ENCODE measurements at regions not wholly inside any gene's neighbourhood (a gene's known extent, or its start where the extent isn't known, plus 50 kb on each side); places are given as distances from the start of the nearest gene placed in this dataset.

DNA sequence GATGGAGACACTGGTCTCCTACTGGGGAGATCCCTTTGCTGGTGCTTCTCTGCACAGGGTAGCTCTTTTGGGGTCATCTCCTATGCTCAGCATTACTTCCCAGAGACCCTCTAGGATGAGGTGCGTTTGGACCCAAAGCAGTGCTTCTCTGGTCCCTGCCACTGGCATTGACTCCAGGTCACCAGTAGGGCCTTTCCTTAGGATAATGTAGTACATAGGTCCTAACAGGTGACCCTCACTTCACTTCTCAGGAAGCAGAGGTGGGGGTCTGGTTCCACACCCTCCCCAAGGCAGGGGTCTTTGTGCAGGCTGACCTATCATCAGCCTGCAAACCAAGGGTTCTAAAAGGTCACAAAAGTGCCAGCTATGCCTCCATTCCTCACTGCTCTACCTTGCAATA lies 145.8 kb upstream of the HS6ST1 start:
- H3K9me3 ChIP-seq (ENCODE audit: control insufficient read depth, low read length): no peaks in the 10 kb centered on the region
- H3K4me3 ChIP-seq (ENCODE audit: low read depth, low read length): no peak overlapping the region
- H3K4me1 ChIP-seq: no peaks in the 10 kb centered on the region
- no peaks in the 10 kb centered on the region for H3K36me3 ChIP-seq (ENCODE audit: control insufficient read depth, insufficient read depth, low read length)
- no peak overlapping the region for H3K9ac ChIP-seq
- no peak overlapping the region for H3K27ac ChIP-seq
- TF ChIP-seq, protein P1, sequence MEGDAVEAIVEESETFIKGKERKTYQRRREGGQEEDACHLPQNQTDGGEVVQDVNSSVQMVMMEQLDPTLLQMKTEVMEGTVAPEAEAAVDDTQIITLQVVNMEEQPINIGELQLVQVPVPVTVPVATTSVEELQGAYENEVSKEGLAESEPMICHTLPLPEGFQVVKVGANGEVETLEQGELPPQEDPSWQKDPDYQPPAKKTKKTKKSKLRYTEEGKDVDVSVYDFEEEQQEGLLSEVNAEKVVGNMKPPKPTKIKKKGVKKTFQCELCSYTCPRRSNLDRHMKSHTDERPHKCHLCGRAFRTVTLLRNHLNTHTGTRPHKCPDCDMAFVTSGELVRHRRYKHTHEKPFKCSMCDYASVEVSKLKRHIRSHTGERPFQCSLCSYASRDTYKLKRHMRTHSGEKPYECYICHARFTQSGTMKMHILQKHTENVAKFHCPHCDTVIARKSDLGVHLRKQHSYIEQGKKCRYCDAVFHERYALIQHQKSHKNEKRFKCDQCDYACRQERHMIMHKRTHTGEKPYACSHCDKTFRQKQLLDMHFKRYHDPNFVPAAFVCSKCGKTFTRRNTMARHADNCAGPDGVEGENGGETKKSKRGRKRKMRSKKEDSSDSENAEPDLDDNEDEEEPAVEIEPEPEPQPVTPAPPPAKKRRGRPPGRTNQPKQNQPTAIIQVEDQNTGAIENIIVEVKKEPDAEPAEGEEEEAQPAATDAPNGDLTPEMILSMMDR (IDR thresholded peaks at IDR 0.05): no peak
- no peaks in the 10 kb centered on the region for H3K27me3 ChIP-seq (ENCODE audit: control insufficient read depth, insufficient read depth, low read length)
- H3K4me2 ChIP-seq (ENCODE audit: low read length): no peak overlapping the region
- no peaks in the 10 kb centered on the region for H3K79me2 ChIP-seq
- H2AFZ ChIP-seq: no peak overlapping the region

DNA sequence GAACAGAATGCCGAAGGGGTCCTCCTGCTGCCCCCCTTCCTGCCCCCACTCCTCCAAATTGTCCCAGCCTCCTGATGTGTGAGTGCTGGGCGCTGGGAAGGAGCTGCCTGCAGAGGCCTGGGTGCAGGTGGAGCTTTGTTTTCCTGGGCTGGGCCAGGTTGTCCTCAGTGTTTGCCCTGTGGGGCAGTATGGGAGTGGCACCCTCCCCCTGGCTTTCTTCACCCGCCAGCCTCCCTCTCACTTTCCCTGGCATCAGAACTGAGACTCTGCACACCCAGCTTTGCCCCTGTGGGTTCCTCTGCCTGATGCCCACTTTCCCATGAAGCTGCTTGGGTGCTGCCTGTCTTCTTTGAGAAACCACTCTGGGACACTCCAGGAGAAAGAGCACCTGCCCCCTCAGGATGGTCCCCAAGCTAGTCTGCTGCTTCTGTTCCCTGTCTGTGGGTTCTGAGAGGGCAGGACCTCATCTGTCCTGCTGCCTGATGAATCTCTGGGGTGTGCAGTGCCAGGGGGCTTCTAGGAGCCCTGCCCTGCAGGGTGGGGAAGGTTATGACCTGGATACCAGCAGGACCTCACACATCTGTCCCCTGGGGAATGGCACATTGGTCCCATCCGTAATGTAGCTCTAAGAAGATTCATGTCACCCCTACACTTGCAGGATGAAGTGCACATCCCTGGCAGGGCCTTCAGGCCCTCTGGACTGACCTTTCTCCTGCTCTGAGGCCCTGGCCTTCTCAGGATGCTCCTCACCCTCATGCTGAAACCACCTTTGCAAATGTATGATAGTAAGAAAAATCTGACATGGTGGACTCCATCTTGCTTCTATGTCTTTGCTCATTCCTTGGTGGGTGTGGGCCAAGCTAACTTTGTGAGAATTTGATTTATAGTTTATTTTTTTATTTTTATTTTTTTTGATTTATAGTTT lies 146.8 kb upstream of the HS6ST1 start:
- H3K27ac ChIP-seq: no peak overlapping the region
- H3K36me3 ChIP-seq (ENCODE audit: control insufficient read depth, insufficient read depth, low read length): no peaks in the 10 kb centered on the region
- no peak overlapping the region for H2AFZ ChIP-seq
- TF ChIP-seq, protein P1 (IDR thresholded peaks at IDR 0.05): no peak
- H3K4me2 ChIP-seq (ENCODE audit: low read length): no peak overlapping the region
- H3K79me2 ChIP-seq: no peaks in the 10 kb centered on the region
- H3K9me3 ChIP-seq (ENCODE audit: control insufficient read depth, low read length): no peaks in the 10 kb centered on the region
- H3K27me3 ChIP-seq (ENCODE audit: control insufficient read depth, insufficient read depth, low read length): no peaks in the 10 kb centered on the region
- H3K4me1 ChIP-seq: no peaks in the 10 kb centered on the region
- no peak overlapping the region for H3K4me3 ChIP-seq (ENCODE audit: low read depth, low read length)
- H3K9ac ChIP-seq: no peak overlapping the region

DNA sequence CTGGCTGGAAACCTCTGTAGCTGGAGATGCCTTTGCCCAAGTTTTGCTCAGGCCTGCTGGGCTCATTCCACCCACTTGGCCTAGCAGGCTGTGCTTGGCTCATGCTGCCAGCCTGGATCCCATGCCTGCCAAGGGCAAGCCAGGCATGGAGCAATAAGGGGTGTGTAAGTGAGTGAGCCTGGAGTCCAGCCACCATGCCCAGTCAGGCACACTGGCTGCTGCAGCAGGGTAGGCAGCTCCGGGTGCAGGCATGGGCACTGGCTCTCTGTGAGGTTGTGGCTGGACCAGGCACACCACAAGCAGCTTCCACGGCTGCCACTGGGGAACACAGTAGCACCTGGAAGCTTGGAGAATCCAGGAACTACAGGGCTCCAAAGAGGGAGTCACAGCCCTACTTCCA lies 147.7 kb upstream of the HS6ST1 start:
- no peak overlapping the region for H2AFZ ChIP-seq
- H3K4me3 ChIP-seq (ENCODE audit: low read depth, low read length): no peak overlapping the region
- no peaks in the 10 kb centered on the region for H3K27me3 ChIP-seq (ENCODE audit: control insufficient read depth, insufficient read depth, low read length)
- H3K9ac ChIP-seq: no peak overlapping the region
- no peaks in the 10 kb centered on the region for H3K36me3 ChIP-seq (ENCODE audit: control insufficient read depth, insufficient read depth, low read length)
- no peaks in the 10 kb centered on the region for H3K4me1 ChIP-seq
- no peaks in the 10 kb centered on the region for H3K9me3 ChIP-seq (ENCODE audit: control insufficient read depth, low read length)
- H3K4me2 ChIP-seq (ENCODE audit: low read length): no peak overlapping the region
- H3K79me2 ChIP-seq: no peaks in the 10 kb centered on the region
- TF ChIP-seq, protein P1 (IDR thresholded peaks at IDR 0.05): no peak
- H3K27ac ChIP-seq: no peak overlapping the region

DNA sequence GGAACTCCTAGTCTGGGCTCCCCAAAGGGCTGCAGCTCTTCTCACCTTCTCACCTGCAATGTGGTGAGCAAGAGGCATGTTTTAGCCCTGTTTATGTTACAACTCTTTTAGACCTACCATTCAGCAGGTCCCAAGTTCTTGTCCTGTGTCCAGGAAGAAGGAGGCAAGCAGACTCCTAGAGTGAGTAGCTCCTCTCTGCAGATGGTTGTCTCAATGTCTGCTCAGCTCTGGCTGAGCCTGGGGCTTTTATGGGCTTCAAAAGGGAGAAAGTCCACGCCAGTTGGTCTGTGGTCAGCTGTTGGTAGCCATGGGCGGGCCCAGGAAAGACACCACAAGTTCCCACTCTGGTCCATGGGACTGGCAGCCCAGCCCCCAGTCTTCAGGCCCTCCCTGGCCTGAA lies 148.1 kb upstream of the HS6ST1 start:
- TF ChIP-seq, protein P1 (IDR thresholded peaks at IDR 0.05): no peak
- no peaks in the 10 kb centered on the region for H3K79me2 ChIP-seq
- no peaks in the 10 kb centered on the region for H3K4me1 ChIP-seq
- H3K27ac ChIP-seq: no peak overlapping the region
- H3K4me3 ChIP-seq (ENCODE audit: low read depth, low read length): no peak overlapping the region
- no peaks in the 10 kb centered on the region for H3K9me3 ChIP-seq (ENCODE audit: control insufficient read depth, low read length)
- no peaks in the 10 kb centered on the region for H3K27me3 ChIP-seq (ENCODE audit: control insufficient read depth, insufficient read depth, low read length)
- no peaks in the 10 kb centered on the region for H3K36me3 ChIP-seq (ENCODE audit: control insufficient read depth, insufficient read depth, low read length)
- no peak overlapping the region for H3K4me2 ChIP-seq (ENCODE audit: low read length)
- no peak overlapping the region for H2AFZ ChIP-seq
- no peak overlapping the region for H3K9ac ChIP-seq

All from parathyroid adenoma (tissue), 2 donors.